HG03103 (cell line): ENCODE measurements at regions not wholly inside any gene's neighbourhood (a gene's known extent, or its start where the extent isn't known, plus 50 kb on each side); places are given as distances from the start of the nearest gene placed in this dataset.

Experiments used
- ATAC-seq: cut with Tn5 transposase; IDR thresholded peaks from one replicate; pipeline ENCODE4 v1.9.1; 2021; ENCODE audit warnings: low read depth; ENCODE audit not compliant: unreplicated experiment

DNA sequence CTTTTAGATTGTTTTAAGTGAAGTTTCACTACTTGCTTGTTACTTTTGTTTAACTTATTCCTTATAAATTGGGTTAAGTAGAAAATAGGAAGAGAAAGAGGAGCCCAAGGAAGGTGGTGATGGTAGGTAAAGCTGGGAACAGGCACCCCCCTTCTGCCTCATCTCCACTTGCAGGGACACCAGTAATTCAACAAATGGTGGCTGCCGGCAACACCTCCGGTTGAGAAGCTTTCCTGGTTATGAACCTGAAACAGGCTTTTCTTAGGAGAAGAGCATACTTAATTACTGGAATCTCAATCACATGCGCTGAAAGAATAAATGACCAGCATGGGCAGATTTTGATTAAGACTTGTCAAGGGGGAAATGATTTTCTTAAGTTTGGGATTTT is 158.9 kb upstream of the ZNF217 start:
- no peak for ATAC-seq

- ATAC-seq: no peak
Measured at GRCh38 chr20:53751620-53752318, 158.1 kb upstream of the ZNF217 start.

GRCh38 chr20:53750827-53751619 is 157.4 kb upstream of the ZNF217 start:
- ATAC-seq: peak; percentile 72

GRCh38 chr20:53749499-53749898 is 155.9 kb upstream of the ZNF217 start:
- no peak for ATAC-seq

GRCh38 chr20:53748821-53749421 is 155.3 kb upstream of the ZNF217 start:
- no peak for ATAC-seq

GRCh38 chr20:53748176-53748575 is 154.5 kb upstream of the ZNF217 start:
- ATAC-seq: no peak

DNA sequence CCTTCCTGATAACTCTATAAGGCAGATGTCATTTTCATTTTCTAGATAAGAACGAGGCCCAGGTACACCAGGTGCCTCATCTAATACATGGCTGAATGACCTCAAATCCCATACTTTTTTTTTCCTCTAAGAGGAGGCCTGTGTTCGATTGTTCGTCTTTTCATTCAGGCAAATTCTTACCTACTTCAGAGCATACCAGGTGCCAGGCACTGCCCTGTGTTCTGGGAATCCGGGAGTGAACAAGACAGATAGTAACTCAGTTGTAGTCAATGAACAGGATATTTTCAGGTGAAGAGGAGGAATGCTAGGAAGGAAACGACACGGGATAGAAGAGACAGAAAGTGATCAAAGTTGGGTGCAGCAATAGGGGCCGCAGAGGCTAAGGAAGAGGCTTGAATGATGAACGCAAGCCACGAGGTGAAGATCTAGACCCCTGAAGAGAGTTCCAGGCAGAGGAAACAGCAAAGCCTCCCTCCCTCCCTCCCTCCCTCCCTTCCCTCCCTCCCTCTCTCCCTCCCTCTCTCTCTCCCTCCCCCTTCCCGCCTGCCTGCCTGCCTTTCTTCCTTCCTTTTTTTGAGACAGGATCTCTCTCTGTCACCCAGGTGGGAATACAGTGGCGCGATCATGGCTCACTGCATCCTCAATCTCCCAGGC is 150.1 kb upstream of the ZNF217 start:
- ATAC-seq: no peak

DNA sequence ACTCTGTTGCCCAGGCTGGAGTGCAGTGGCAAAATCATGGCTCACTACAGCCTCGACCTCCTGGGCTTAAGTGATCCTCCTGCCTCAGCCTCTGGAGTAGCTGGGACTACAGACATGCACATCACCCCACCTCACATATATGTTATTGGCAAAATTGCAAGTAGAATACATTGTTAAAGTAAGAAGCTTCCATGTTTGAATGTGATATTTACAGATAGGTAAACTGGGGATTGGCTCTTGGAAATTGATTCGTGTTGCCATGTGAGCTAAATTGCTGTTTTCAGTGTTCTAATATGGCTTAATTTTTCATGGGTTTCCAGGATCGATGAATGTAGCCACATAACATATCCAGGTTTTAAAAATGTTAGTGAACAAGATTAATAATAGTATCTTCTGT is 149.0 kb upstream of the ZNF217 start:
- no peak for ATAC-seq

GRCh38 chr20:53741726-53742028 is 148.0 kb upstream of the ZNF217 start:
- ATAC-seq: no peak

DNA sequence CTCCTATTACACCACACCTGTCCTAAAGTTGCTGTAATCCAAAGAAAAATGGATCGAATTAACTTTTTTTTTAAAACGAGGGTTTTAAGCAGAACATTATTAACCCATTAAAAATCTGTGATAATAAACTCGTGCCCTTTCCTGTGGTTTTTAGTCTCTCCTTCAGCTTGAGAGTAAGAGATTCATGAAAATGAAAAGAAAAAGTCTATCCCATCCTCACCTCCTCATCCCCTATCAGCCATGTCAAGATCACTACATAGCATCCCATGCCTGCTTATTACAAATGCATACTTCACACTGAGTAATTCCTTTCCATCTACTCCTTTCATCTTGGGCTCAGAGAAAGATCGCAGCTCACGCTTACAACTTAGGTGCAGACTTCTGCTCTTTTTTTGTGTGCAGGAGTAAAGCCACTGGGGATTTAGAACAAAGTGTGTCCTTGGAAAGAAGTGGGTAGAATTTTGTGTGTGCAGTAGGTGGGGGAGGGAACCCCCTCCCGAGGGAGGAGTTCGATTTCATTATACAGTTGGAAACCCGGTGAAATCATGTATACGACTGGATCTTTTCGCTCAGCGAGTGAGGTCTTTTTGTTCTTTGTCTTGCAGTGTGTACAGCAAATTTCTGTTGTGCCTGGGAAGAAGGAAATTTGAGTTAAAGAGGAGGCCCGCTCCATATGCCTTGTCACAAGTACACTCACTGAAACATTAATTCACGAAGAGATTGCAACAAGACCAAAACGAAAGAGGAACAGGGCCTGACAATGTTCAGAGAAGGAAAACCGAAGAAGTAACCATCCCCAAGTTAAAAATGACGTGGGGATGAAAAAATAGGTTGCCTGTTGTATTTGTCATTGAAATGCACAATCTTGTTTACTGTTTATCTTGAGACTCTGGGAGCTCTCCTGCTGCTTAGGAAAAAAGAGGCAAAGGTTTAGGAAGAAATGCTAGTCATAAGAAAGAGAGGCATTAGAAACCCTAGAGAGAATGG is 146.5 kb upstream of the ZNF217 start:
- ATAC-seq: no peak

- ATAC-seq: no peak
Measured at GRCh38 chr20:53738945-53739798, 145.5 kb upstream of the ZNF217 start.

DNA sequence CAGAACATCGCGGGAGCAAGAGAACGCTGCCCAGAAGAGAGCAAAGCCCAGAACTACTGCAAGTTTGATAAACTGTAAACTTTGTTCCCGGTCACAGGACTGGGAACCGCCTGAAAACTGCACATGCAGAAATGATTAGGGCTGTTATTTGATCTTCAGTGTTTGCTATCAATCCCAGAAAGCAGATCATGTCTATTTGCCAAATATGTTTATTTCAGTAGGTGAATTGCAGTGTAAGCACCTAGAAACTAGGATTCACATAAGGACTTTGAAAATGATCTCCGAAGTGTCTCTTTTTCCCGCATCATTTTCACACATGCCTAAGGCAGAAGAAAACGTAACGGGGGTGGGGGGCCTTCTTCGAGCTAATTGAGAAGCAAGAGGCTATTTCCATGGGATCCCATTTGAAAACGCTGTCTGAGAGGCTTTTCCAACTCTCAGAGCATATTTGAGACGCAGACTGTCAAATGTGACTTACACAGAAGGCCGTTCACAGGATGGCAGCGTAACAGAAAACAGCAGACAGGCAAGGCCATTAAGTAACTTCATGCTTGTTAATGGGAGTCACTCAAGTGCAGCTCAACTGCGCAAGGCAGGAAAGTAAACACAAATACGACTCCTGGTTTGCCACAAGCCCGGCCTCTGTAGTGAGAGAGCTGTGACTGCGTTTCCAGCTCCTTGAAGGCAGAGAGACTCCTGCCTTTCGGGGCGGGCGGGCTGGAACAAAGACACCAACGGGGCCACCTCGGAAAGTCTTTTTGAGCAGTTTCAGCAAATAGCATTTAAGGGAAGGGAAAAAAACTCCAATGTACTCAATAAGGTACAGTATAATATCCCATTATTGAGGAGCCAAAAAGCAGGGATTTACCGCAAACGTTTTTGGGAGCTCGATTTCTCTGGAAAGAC is 144.7 kb upstream of the ZNF217 start:
- no peak for ATAC-seq

DNA sequence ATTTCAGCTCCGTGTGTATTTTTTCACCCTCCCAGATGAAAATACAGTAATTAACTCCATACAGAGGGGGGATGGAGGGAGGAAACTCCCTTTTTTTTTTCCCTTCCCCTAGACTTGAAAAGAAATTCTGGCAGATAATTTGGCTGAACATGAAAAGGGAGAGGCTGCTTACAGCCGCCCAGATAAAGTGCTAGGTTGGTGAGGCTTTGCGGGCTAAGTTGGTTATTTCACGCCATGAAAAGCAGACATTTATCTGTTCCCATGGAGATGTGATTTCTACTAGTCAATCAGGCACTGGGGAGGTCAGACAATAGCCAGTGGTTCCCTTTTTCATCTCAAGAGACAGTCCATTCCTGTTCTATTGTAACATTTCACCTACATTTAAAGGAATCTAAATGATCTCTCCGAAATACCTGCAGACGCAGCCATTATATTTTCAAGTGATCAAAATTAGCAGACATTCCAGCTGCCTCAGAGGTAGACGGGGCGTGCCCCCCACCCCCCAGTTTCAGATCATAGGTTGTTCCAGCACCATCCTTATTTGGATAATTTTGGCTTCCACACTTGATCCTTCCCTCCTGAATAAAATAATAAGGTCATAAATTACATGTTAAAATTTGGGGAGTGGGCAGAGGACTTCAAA is 143.9 kb upstream of the ZNF217 start:
- no peak for ATAC-seq

GRCh38 chr20:53736757-53737395 is 143.2 kb upstream of the ZNF217 start:
- ATAC-seq: peak; percentile 40

GRCh38 chr20:53736122-53736756 is 142.6 kb upstream of the ZNF217 start:
- no peak for ATAC-seq

- no peak for ATAC-seq
Measured at GRCh38 chr20:53735536-53736050, 142.0 kb upstream of the ZNF217 start.
